AG09319 (cell line): ENCODE measurements at regions not wholly inside any gene's neighbourhood (a gene's known extent, or its start where the extent isn't known, plus 50 kb on each side); places are given as distances from the start of the nearest gene placed in this dataset.

Source experiments
- DNase-seq: peaks from one replicate; pipeline ENCODE4 v3.0.0-alpha.2; 2010; ENCODE audit warnings: low read depth; ENCODE audit errors: extremely low read depth
- CTCF ChIP-seq: IDR thresholded peaks from 2 replicates; pipeline ENCODE4 v1.5.1; 2011; ENCODE audit warnings: low read depth, mild to moderate bottlenecking, inconsistent platforms, low read length, moderate library complexity

GRCh38 chr15:79743032-79743431 lies 153.8 kb downstream of the MTHFS start:
- DNase-seq = no peak
- TF ChIP-seq CTCF = no peak

- peak; percentile 5 for DNase-seq
Observed at GRCh38 chr15:79744485-79744884, 152.3 kb downstream of the MTHFS start.

- TF ChIP-seq CTCF = no peak
- no peak for DNase-seq
Observed at GRCh38 chr15:79756365-79756764, 140.4 kb downstream of the MTHFS start.

- no peak for TF ChIP-seq CTCF
- DNase-seq = no peak
Observed at GRCh38 chr15:79765081-79765480, 131.7 kb downstream of the MTHFS start.

- DNase-seq = no peak
Observed at GRCh38 chr15:79769069-79769481, 127.7 kb downstream of the MTHFS start.

GRCh38 chr15:79769933-79770759 lies 126.7 kb downstream of the MTHFS start:
- no peak for DNase-seq
- TF ChIP-seq CTCF = no peak

More at GRCh38 chr15:79769069-79769481, 127.7 kb downstream of the MTHFS start:
- TF ChIP-seq CTCF = peak; percentile 30

GRCh38 chr15:79773128-79773527 lies 123.7 kb downstream of the MTHFS start:
- no peak for TF ChIP-seq CTCF
- DNase-seq = no peak

GRCh38 chr15:79775821-79776220 lies 121.0 kb downstream of the MTHFS start:
- no peak for TF ChIP-seq CTCF
- DNase-seq = no peak
